KMS-11 (cell line): ENCODE measurements at regions not wholly inside any gene's neighbourhood (a gene's known extent, or its start where the extent isn't known, plus 50 kb on each side); places are given as distances from the start of the nearest gene placed in this dataset.

Experiments used
- H2AFZ ChIP-seq: fragments of 200-600 bp; sonication (generic); 2 replicates; pipeline ENCODE4 v1.6.1; 2016; ENCODE audit warnings: antibody characterized with exemption, mixed run types, low read depth
- H3K27ac ChIP-seq: fragments of 200-600 bp; sonication (generic); 2 replicates; pipeline ENCODE4 v1.6.1; 2016; ENCODE audit warnings: mild to moderate bottlenecking, mixed run types
- H3K27me3 ChIP-seq: fragments of 200-600 bp; sonication (generic); 2 replicates; pipeline ENCODE4 v1.6.1; 2017; ENCODE audit warnings: mild to moderate bottlenecking, low read depth, mixed run types, moderate library complexity; ENCODE audit not compliant: insufficient read depth
- H3K36me3 ChIP-seq: fragments of 200-600 bp; sonication (generic); 2 replicates; pipeline ENCODE4 v1.6.1; 2017; ENCODE audit warnings: mild to moderate bottlenecking, mixed run types; ENCODE audit not compliant: insufficient read depth
- H3K4me1 ChIP-seq: fragments of 200-600 bp; sonication (generic); 2 replicates; pipeline ENCODE4 v1.6.1; 2016; ENCODE audit warnings: mild to moderate bottlenecking, low read depth, mixed run types; ENCODE audit not compliant: poor library complexity, severe bottlenecking
- H3K4me2 ChIP-seq: fragments of 200-600 bp; sonication (generic); 2 replicates; pipeline ENCODE4 v1.7.0; 2016; ENCODE audit warnings: mild to moderate bottlenecking, mixed run types
- H3K4me3 ChIP-seq: fragments of 200-600 bp; sonication (generic); IDR thresholded peaks from 2 replicates; pipeline ENCODE4 v1.6.1; 2017; ENCODE audit warnings: low read depth, low read length, mixed read lengths; ENCODE audit not compliant: insufficient read depth
- H3K79me2 ChIP-seq: fragments of 200-600 bp; sonication (generic); 2 replicates; pipeline ENCODE4 v1.6.1; 2016; ENCODE audit warnings: low read depth, mixed run types; ENCODE audit not compliant: insufficient read depth
- H3K9ac ChIP-seq: fragments of 200-600 bp; sonication (generic); 2 replicates; pipeline ENCODE4 v1.6.1; 2016; ENCODE audit warnings: mild to moderate bottlenecking, mixed run types
- H4K20me1 ChIP-seq: fragments of 200-600 bp; sonication (generic); 2 replicates; pipeline ENCODE4 v1.6.1; 2016; ENCODE audit warnings: mild to moderate bottlenecking, mixed run types; ENCODE audit not compliant: insufficient read depth
- TF ChIP-seq, protein P1 (sequence below): fragments of 200-600 bp; sonication (generic); conservative IDR thresholded peaks from 2 replicates; pipeline ENCODE4 v1.6.1; 2017; ENCODE audit warnings: low read depth, mild to moderate bottlenecking, antibody characterized with exemption, low read length, moderate library complexity, mixed read lengths

DNA sequence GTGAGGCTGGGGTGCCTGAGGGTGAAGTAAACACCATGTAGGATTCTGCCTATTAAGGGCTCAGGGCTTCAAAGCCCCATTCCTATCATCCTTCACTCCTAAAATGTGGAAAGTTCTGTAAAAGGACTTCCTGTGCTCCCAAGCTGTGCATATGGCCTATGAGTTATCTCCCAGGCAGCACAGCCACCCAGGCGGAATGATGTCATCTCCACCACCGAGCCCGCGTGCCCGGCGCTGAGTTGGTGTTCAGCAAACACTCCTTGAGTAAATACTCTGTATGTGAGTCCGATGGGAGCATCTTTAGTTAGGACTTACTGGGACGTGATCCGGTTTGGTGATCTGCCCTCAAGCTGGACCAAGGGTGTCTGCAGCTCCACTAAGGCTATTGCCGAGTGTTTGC is 437.3 kb downstream of the MED13L start:
- H3K4me2 ChIP-seq = no peak overlapping the region
- no peaks in the 10 kb centered on the region for H3K27me3 ChIP-seq
- no peak overlapping the region for H3K4me3 ChIP-seq
- H3K9ac ChIP-seq = no peak overlapping the region
- H3K4me1 ChIP-seq = no peaks in the 10 kb centered on the region
- TF ChIP-seq, protein P1, sequence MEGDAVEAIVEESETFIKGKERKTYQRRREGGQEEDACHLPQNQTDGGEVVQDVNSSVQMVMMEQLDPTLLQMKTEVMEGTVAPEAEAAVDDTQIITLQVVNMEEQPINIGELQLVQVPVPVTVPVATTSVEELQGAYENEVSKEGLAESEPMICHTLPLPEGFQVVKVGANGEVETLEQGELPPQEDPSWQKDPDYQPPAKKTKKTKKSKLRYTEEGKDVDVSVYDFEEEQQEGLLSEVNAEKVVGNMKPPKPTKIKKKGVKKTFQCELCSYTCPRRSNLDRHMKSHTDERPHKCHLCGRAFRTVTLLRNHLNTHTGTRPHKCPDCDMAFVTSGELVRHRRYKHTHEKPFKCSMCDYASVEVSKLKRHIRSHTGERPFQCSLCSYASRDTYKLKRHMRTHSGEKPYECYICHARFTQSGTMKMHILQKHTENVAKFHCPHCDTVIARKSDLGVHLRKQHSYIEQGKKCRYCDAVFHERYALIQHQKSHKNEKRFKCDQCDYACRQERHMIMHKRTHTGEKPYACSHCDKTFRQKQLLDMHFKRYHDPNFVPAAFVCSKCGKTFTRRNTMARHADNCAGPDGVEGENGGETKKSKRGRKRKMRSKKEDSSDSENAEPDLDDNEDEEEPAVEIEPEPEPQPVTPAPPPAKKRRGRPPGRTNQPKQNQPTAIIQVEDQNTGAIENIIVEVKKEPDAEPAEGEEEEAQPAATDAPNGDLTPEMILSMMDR = no peak
- H3K27ac ChIP-seq = no peak overlapping the region
- no peaks in the 10 kb centered on the region for H3K36me3 ChIP-seq
- no peak overlapping the region for H2AFZ ChIP-seq
- no peaks in the 10 kb centered on the region for H3K79me2 ChIP-seq
- no peaks in the 10 kb centered on the region for H4K20me1 ChIP-seq

DNA sequence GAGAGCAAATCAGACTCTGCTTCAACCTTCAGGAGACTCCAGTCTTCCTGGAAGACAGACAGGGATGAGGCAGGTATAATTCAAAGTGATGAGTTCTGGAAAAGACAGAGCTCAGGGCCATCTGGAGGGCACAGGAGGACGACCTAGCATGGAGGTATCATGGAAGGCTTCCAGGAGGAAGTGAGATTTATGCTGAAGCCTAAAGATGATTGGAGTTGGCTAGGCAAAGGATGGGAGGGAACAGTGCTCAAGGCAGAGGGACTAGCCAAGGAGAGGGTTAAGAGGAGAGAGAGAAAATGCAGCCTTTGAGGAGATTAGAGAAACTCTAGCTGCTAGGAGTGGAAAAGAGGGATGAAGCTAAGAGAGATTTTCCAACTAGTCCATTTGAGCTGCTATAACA is 438.5 kb downstream of the MED13L start:
- no peaks in the 10 kb centered on the region for H4K20me1 ChIP-seq
- no peak overlapping the region for H3K4me3 ChIP-seq
- TF ChIP-seq, protein P1 = no peak
- no peaks in the 10 kb centered on the region for H3K36me3 ChIP-seq
- H3K27me3 ChIP-seq = no peaks in the 10 kb centered on the region
- no peaks in the 10 kb centered on the region for H3K4me1 ChIP-seq
- no peak overlapping the region for H3K27ac ChIP-seq
- H3K79me2 ChIP-seq = no peaks in the 10 kb centered on the region
- no peak overlapping the region for H3K9ac ChIP-seq
- H3K4me2 ChIP-seq = no peak overlapping the region
- H2AFZ ChIP-seq = no peak overlapping the region

DNA sequence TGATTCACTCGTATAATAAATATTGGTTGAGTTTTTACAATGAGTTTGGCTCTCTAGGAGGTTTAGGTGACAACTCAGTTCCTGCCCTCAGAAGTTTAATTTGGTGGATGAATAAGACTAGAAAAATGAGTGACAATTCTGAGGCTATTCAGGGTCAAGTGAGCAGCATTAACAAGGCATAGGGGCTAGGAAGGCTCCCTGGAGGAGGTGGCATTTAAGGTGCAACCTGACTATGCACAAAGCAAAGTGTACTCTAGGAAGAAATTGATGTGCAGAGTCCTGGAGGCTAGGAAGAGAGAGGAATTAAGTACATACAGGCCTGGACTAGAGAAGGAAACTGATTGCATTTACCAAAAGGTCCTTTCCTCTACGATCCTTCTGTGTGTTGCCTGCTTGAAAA is 440.3 kb downstream of the MED13L start:
- TF ChIP-seq, protein P1 = no peak
- no peaks in the 10 kb centered on the region for H3K4me1 ChIP-seq
- no peak overlapping the region for H3K9ac ChIP-seq
- no peak overlapping the region for H3K27ac ChIP-seq
- no peaks in the 10 kb centered on the region for H3K27me3 ChIP-seq
- H3K4me2 ChIP-seq = no peak overlapping the region
- no peak overlapping the region for H2AFZ ChIP-seq
- H3K79me2 ChIP-seq = no peaks in the 10 kb centered on the region
- H3K36me3 ChIP-seq = no peaks in the 10 kb centered on the region
- no peak overlapping the region for H3K4me3 ChIP-seq
- H4K20me1 ChIP-seq = no peaks in the 10 kb centered on the region

DNA sequence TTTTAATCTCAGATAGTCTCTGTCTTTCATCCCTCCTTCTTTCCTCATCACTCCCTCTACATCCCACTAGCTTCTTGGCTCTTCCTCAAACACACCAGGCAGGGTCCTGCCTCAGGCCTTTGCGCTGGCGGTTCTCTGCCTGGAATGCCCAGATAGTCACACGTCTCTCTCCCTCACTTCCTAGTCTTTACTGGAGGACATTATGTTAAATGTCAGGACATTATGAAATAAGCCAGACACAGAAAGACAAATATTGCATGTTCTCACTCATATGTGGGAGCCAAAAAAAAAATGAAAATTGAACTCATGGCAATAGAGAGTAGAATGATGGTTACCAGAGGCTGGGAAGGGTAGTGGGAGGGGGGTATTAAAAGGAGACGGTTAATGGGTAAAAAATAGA is 442.0 kb downstream of the MED13L start:
- Histone ChIP-seq H3K9ac (no peak overlapping the region), H3K36me3 (no peaks in the 10 kb centered on the region), H3K4me2 (no peak overlapping the region), H3K27me3 (no peaks in the 10 kb centered on the region), H3K27ac (no peak overlapping the region), H3K4me1 (no peaks in the 10 kb centered on the region), H4K20me1 (no peaks in the 10 kb centered on the region), H3K79me2 (no peaks in the 10 kb centered on the region), H2AFZ (no peak overlapping the region), H3K4me3 (no peak overlapping the region)
- TF ChIP-seq, protein P1 = no peak

DNA sequence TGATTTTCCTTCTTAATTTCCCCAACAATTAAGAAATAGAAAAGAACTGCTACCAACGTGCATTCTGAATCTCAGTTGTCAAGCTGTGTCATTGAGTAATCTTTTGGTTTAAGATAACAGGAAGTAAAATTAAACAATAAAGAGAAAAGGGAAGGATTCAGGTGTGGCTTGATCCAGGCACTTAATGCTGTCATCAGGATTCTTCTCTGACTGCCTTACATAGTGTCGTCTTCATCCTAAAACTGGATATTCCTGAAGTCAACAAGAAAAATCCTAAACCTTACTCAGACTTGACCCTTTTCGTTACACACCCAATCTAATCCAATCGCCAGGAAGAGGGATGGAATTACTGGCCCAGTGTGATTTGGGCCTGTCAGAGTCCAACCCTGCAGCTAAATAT is 443.8 kb downstream of the MED13L start:
- Histone ChIP-seq H3K27me3 (no peaks in the 10 kb centered on the region), H3K4me3 (no peak overlapping the region), H3K79me2 (no peaks in the 10 kb centered on the region), H2AFZ (no peak overlapping the region), H3K36me3 (no peaks in the 10 kb centered on the region), H3K27ac (no peak overlapping the region), H3K4me2 (no peak overlapping the region), H3K4me1 (no peaks in the 10 kb centered on the region), H3K9ac (no peak overlapping the region), H4K20me1 (no peaks in the 10 kb centered on the region)
- TF ChIP-seq, protein P1 = no peak
